ENCODE measurements at regions not wholly inside any gene's neighbourhood (a gene's known extent, or its start where the extent isn't known, plus 50 kb on each side); places are given as distances from the start of the nearest gene placed in this dataset.

- H3K79me1 ChIP-seq (ENCODE audit: low read depth, low read length): no peaks in the 10 kb centered on the region
- H3K23me2 ChIP-seq (ENCODE audit: low read depth, low read length): no peaks in the 10 kb centered on the region
- POLR2A ChIA-PET (ENCODE audit: partially characterized antibody): no interaction called here
- no peak overlapping the region for H2AFZ ChIP-seq (ENCODE audit: low read length)
- peaks cover 0 to 8% of the 10 kb centered on the region in 2 experiments; a peak in 2 of 4 replicates for H3K9me3 ChIP-seq (ENCODE audit: insufficient read depth in 2 of 2, low read depth in 1 of 2, low read length in 1 of 2)
- no peak overlapping the region for H4K91ac ChIP-seq (replicated peaks; ENCODE audit: insufficient read length, low read length)
- no peak overlapping the region for H3K14ac ChIP-seq (ENCODE audit: insufficient read length)
- no peak overlapping the region for H3K18ac ChIP-seq (ENCODE audit: extremely low read depth, low read length)
- no peaks in the 10 kb centered on the region for H3K79me2 ChIP-seq (ENCODE audit: control insufficient read depth in 1 of 2, insufficient read depth in 2 of 2, low read length in 2 of 2)
- H3K23ac ChIP-seq (ENCODE audit: insufficient read length): no peak overlapping the region
- H3K4me1 ChIP-seq (replicated peaks in 1 of 4; ENCODE audit: control insufficient read depth in 3 of 4, insufficient read depth in 4 of 4, low read length in 3 of 4): no peaks in the 10 kb centered on the region
- no peak overlapping the region for H3K4ac ChIP-seq (replicated peaks; ENCODE audit: insufficient read length, low read depth, low read length)
- no peak overlapping the region for H2AK5ac ChIP-seq (ENCODE audit: low read depth, low read length)
- no peak overlapping the region for H3K56ac ChIP-seq (replicated peaks; ENCODE audit: insufficient read length, low read depth, low read length)
- no peak overlapping the region for H2BK5ac ChIP-seq (ENCODE audit: low read depth, low read length)
- CTCF ChIA-PET (ENCODE audit: partially characterized antibody): interaction anchor here (0.8 to 1.2 kb wide), 2 partner anchors 17 to 97 kb away, joined by 3 read pairs; no protein-coding TSS in a partner anchor
- no peak overlapping the region for H2BK20ac ChIP-seq (ENCODE audit: low read length)
- FAIRE-seq (no peak), DNase-seq (ENCODE audit: low read depth in 1 of 2, low spot score in 2 of 2) (no peak)
- no peaks in the 10 kb centered on the region for H3K36me3 ChIP-seq (ENCODE audit: control insufficient read depth in 2 of 4, insufficient read depth in 4 of 4, low read length in 3 of 4)
- H4K8ac ChIP-seq (ENCODE audit: extremely low read depth, insufficient read depth, low read length): no peak overlapping the region
- H3K27ac ChIP-seq (ENCODE audit: low read depth, low read length): no peak overlapping the region
- H3K27me3 ChIP-seq (replicated peaks in 1 of 4; ENCODE audit: control insufficient read depth in 3 of 4, extremely low read depth in 1 of 4, insufficient read depth in 3 of 4, low read length in 3 of 4): no peaks in the 10 kb centered on the region
- no peak overlapping the region for H3K4me2 ChIP-seq (ENCODE audit: insufficient read depth in 1 of 2, low read depth in 2 of 2, low read length in 2 of 2)
- no peak overlapping the region for H2BK120ac ChIP-seq (replicated peaks; ENCODE audit: low read depth, low read length)
- H3K9ac ChIP-seq (replicated peaks in 1 of 4; ENCODE audit: extremely low read depth in 1 of 4, low read depth in 3 of 4, low read length in 3 of 4): no peak overlapping the region
- H2BK12ac ChIP-seq (ENCODE audit: low read depth, low read length): no peak overlapping the region
- no peak overlapping the region for H4K5ac ChIP-seq (ENCODE audit: insufficient read length, low read depth, low read length)
- no peak overlapping the region for H2BK15ac ChIP-seq (ENCODE audit: low read length)
- no peak overlapping the region for H3K4me3 ChIP-seq (ENCODE audit: extremely low read depth in 1 of 4, insufficient read depth in 2 of 4, low read depth in 3 of 4, low read length in 4 of 4)
- no peaks in the 10 kb centered on the region for H4K20me1 ChIP-seq (replicated peaks in 1 of 2; ENCODE audit: control insufficient read depth in 1 of 2, insufficient read depth in 2 of 2, low read length in 2 of 2)
- TF ChIP-seq CBX8 (IDR thresholded peaks at IDR 0.05; ENCODE audit: borderline replicate concordance, low read depth, low read length) (no peak), EGR1 (IDR thresholded peaks at IDR 0.05; ENCODE audit: borderline replicate concordance, low read depth, low read length) (no peak), POLR2AphosphoS5 (IDR thresholded peaks at IDR 0.05; ENCODE audit: low read depth, low read length) (no peak), BACH1 (IDR thresholded peaks at IDR 0.05; ENCODE audit: low read length) (no peak), BRCA1 (IDR thresholded peaks at IDR 0.05; ENCODE audit: low read depth, low read length) (no peak), SP1 (IDR thresholded peaks at IDR 0.05; ENCODE audit: low read depth, low read length) (no peak), CTBP2 (IDR thresholded peaks at IDR 0.05; ENCODE audit: borderline replicate concordance, insufficient read depth, insufficient read length, low read length) (no peak), TBP (IDR thresholded peaks at IDR 0.05; ENCODE audit: low read depth, low read length) (no peak), CHD2 (IDR thresholded peaks at IDR 0.05; ENCODE audit: low read length) (no peak), ATF2 (IDR thresholded peaks at IDR 0.05; ENCODE audit: low read length) (no peak), RFX5 (IDR thresholded peaks at IDR 0.05; ENCODE audit: borderline replicate concordance, low read depth, low read length) (no peak), EP300 (IDR thresholded peaks at IDR 0.05; ENCODE audit: borderline replicate concordance in 1 of 2, low read depth in 2 of 2, low read length in 2 of 2) (no peak)
Observed at GRCh38 chr4:170162416-170162815, 72.7 kb upstream of the AADAT start.
